Sigmoid colon (tissue), 6 donors: ENCODE measurements at regions not wholly inside any gene's neighbourhood (a gene's known extent, or its start where the extent isn't known, plus 50 kb on each side); places are given as distances from the start of the nearest gene placed in this dataset.
"Not testable (repeated sequence)": the region's sequence is repeated elsewhere in the genome, so short reads cannot be mapped to it uniquely, and the experiment has no call there.

Experiments
- DNase-seq: peaks from one replicate; pipeline ENCODE4 v3.0.0-alpha.2; 2019
- H3K27ac ChIP-seq, 4 donors: fragments of 200-600 bp; sonication (generic); one replicate each; pipeline ENCODE4 v1.5.1; 2016 to 2019; ENCODE audit warnings: mild to moderate bottlenecking in 1 of 4
- H3K27me3 ChIP-seq, 3 donors: fragments of 200-600 bp; sonication (generic); one replicate each; pipeline ENCODE4 v1.5.1; 2019; ENCODE audit warnings: mild to moderate bottlenecking in 1 of 3
- H3K36me3 ChIP-seq, 4 donors: fragments of 200-600 bp; sonication (generic); one replicate each; pipeline ENCODE4 v1.5.1; 2016 to 2019
- H3K4me1 ChIP-seq, 4 donors: fragments of 200-600 bp; sonication (generic); one replicate each; pipeline ENCODE4 v1.5.1; 2017 to 2019
- H3K4me3 ChIP-seq, 4 donors: fragments of 200-600 bp; sonication (generic); one replicate each; pipeline ENCODE4 v1.5.1; 2017 to 2019; ENCODE audit warnings: mild to moderate bottlenecking in 2 of 4, moderate library complexity in 1 of 4
- H3K9me3 ChIP-seq, 4 donors: fragments of 200-600 bp in 3 of 4; sonication (generic) in 3 of 4; one replicate each; pipeline versions ENCODE4 v1.5.1 to v1.6.1; 2013 to 2019
- EP300 ChIP-seq, 4 donors: sonication (generic); formaldehyde crosslinking; IDR thresholded peaks; one replicate each; pipeline ENCODE4 v1.6.1; 2017; ENCODE audit warnings: antibody characterized with exemption in 4 of 4
- POLR2A ChIP-seq, 2 donors: fragments of 450-650 bp; IDR thresholded peaks; one replicate each; pipeline ENCODE4 v1.6.1; 2016; ENCODE audit warnings: antibody characterized with exemption in 2 of 2, mild to moderate bottlenecking in 2 of 2, moderate library complexity in 2 of 2
- POLR2AphosphoS5 ChIP-seq, 4 donors: sonication (generic); formaldehyde crosslinking; IDR thresholded peaks; one replicate each; pipeline ENCODE4 v1.6.1; 2017; ENCODE audit warnings: antibody characterized with exemption in 4 of 4
- WGBS, 2 donors: extraction: QIAGEN DNeasy Blood & Tissue Kit; methylation state at CpG; one replicate each; pipeline ENCODE4 v1.1.7; 2013; 5-methylcytosine and 5-hydroxymethylcytosine counted together
- intact Hi-C: fragments of 100-400 bp; cut with DNase I; formaldehyde crosslinking; loops from one replicate; pipeline ENCODE4 v1.15.1; 2023
- TF ChIP-seq, protein P1 (sequence below), 4 experiments: fragments of 450-650 bp in 3 of 4; fragments of 200-600 bp in 1 of 4; IDR thresholded peaks; one replicate each; pipeline ENCODE4 v1.5.1; 2016 to 2019; ENCODE audit warnings: antibody characterized with exemption in 4 of 4, mild to moderate bottlenecking in 3 of 4, moderate library complexity in 2 of 4
- donor health status: healthy with polysubstance abuse.
- donor health status: healthy.

DNA sequence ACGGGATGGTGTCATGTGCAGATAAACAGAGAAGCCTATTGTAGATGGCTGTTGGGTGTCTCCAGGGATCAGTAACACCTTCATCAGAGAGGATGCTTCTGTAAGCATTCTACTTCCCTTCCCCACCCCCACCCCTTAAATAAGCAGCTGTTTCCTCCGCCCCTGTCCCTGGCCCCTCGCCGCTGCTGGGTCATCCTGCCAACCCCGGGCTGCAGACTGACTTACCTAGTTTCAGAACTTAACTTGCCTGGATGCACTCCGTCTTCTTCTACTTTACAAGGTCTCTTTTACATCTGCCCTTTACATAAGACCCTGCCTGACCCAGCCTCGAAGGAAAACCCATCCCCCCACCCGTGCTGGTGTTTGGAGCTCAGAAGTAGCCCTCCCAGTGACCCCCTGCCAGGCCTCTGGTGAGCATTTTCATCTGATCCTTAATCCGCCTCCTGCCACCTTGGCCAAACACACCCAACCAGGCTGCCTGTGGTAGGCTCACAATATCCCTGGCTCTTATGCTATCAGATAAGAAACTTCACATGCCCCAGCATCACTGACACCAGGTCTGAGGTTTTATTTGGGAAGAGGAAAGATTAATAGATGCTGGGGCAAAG, 103.0 kb upstream of the HES1 start:
- no peaks in the 10 kb centered on the region for H3K4me1 ChIP-seq
- WGBS, 2 donors: 51 to 80% methylated on average over 9 of the region's 9 CpGs
- H3K36me3 ChIP-seq: no peaks in the 10 kb centered on the region
- DNase-seq: no peak
- no peak overlapping the region for H3K27ac ChIP-seq
- no peaks in the 10 kb centered on the region for H3K27me3 ChIP-seq
- intact Hi-C loops: no loop called here
- TF ChIP-seq POLR2AphosphoS5 (IDR thresholded peaks at IDR 0.05) (no peak), POLR2A (IDR thresholded peaks at IDR 0.05) (no peak), EP300 (IDR thresholded peaks at IDR 0.05) (no peak)
- TF ChIP-seq, protein P1, sequence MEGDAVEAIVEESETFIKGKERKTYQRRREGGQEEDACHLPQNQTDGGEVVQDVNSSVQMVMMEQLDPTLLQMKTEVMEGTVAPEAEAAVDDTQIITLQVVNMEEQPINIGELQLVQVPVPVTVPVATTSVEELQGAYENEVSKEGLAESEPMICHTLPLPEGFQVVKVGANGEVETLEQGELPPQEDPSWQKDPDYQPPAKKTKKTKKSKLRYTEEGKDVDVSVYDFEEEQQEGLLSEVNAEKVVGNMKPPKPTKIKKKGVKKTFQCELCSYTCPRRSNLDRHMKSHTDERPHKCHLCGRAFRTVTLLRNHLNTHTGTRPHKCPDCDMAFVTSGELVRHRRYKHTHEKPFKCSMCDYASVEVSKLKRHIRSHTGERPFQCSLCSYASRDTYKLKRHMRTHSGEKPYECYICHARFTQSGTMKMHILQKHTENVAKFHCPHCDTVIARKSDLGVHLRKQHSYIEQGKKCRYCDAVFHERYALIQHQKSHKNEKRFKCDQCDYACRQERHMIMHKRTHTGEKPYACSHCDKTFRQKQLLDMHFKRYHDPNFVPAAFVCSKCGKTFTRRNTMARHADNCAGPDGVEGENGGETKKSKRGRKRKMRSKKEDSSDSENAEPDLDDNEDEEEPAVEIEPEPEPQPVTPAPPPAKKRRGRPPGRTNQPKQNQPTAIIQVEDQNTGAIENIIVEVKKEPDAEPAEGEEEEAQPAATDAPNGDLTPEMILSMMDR (IDR thresholded peaks at IDR 0.05): no peak
- H3K4me3 ChIP-seq: no peak overlapping the region
- no peaks in the 10 kb centered on the region for H3K9me3 ChIP-seq

DNA sequence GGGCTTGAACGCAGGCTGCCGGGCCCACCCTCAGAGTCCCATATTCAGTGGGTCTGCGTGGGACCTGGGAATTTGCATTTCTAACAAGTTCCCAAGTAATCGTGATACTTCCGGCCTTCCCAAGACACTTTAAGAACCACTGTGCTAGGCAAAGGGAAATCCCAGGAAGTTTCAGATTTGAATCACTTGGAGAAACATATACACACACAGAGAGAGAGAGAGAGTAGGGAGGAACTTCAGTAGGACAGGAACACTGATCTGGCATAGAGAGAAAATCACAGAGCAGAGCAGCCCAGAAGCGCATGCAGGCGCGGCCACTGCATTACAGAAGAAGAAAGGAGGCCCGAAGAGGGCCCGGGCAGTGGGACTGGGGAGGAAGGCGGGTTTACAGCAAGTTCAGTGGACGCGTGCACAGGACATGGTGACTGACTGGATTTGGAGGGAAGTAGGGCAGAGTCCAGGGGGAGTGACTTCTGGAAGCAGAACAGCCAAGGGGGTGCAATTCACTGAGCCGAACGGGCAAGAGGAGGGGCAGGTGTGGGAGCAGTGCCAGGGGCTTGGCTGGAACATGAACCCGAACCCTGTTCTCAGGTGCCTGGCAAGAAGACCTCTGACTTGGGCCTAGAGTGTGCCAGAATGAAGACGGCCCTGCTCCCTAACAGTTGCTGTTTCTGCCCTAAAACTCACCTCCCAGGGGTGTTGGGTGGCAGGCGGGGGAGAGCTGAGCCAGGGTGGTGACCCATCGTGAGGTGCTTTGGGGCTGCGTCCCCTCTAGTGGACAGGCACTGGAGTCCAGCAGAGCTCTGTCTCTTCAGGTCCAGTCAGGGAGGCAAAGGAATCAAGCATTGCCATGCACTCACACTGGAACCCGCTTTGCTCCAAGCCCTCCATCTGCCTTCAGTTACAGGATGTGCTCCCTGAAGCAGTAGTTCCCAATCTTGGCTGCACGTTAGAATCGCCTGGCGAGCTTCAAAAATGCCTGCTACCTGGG, 101.3 kb upstream of the HES1 start:
- H3K4me1 ChIP-seq: no peaks in the 10 kb centered on the region
- WGBS, 2 donors: 28 to 72% methylated on average over 24 of the region's 24 CpGs
- H3K36me3 ChIP-seq: no peaks in the 10 kb centered on the region
- H3K27ac ChIP-seq: peak overlapping the region in 1 of 4 donors; percentile 7
- H3K27me3 ChIP-seq: no peaks in the 10 kb centered on the region
- intact Hi-C loops: no loop called here
- H3K4me3 ChIP-seq: no peak overlapping the region
- no peaks in the 10 kb centered on the region for H3K9me3 ChIP-seq
- no peak for DNase-seq
- TF ChIP-seq, protein P1 (IDR thresholded peaks at IDR 0.05): no peak
- TF ChIP-seq POLR2A (IDR thresholded peaks at IDR 0.05) (no peak), POLR2AphosphoS5 (IDR thresholded peaks at IDR 0.05) (no peak), EP300 (IDR thresholded peaks at IDR 0.05) (no peak)

- Histone ChIP-seq H3K36me3 (no peaks in the 10 kb centered on the region), H3K9me3 (no peaks in the 10 kb centered on the region), H3K27me3 (no peaks in the 10 kb centered on the region), H3K4me3 (no peak overlapping the region), H3K27ac (peak overlapping the region in 1 of 4 donors; percentile 7), H3K4me1 (no peaks in the 10 kb centered on the region)
- TF ChIP-seq, protein P1 (IDR thresholded peaks at IDR 0.05): no peak
- no peak for TF ChIP-seq POLR2A (IDR thresholded peaks at IDR 0.05)
- TF ChIP-seq POLR2AphosphoS5 (IDR thresholded peaks at IDR 0.05): no peak
- TF ChIP-seq EP300 (IDR thresholded peaks at IDR 0.05): no peak
- DNase-seq: no peak
- WGBS, 2 donors: 14 to 55% methylated on average over 5 of the region's 5 CpGs
- intact Hi-C loops: no loop called here
These were observed 100.4 kb upstream of the HES1 start for GRCh38 chr3:194035406-194036138.

GRCh38 chr3:194036842-194037241, 99.1 kb upstream of the HES1 start:
- TF ChIP-seq, protein P1 (IDR thresholded peaks at IDR 0.05): no peak
- TF ChIP-seq EP300 (IDR thresholded peaks at IDR 0.05) (no peak), POLR2A (IDR thresholded peaks at IDR 0.05) (no peak)
- H3K27me3 ChIP-seq: no peaks in the 10 kb centered on the region
- no peaks in the 10 kb centered on the region for H3K9me3 ChIP-seq
- intact Hi-C loops: no loop called here
- DNase-seq: no peak
- no peak overlapping the region for H3K27ac ChIP-seq
- no peaks in the 10 kb centered on the region for H3K4me1 ChIP-seq
- no peak overlapping the region for H3K4me3 ChIP-seq
- no peaks in the 10 kb centered on the region for H3K36me3 ChIP-seq
- 91 to 97% methylated on average over 6 of the region's 6 CpGs for WGBS, 2 donors

GRCh38 chr3:194038346-194038745, 97.6 kb upstream of the HES1 start:
- 80 to 89% methylated on average over 13 of the region's 13 CpGs for WGBS, 2 donors
- H3K27me3 ChIP-seq, intact Hi-C loops, H3K4me1 ChIP-seq, H3K36me3 ChIP-seq, H3K27ac ChIP-seq, DNase-seq, H3K4me3 ChIP-seq, H3K9me3 ChIP-seq: not testable (repeated sequence)
